ENCODE measurements at regions not wholly inside any gene's neighbourhood (a gene's known extent, or its start where the extent isn't known, plus 50 kb on each side); places are given as distances from the start of the nearest gene placed in this dataset.
"Not testable (repeated sequence)": the region's sequence is repeated elsewhere in the genome, so short reads cannot be mapped to it uniquely, and the experiment has no call there.

DNA sequence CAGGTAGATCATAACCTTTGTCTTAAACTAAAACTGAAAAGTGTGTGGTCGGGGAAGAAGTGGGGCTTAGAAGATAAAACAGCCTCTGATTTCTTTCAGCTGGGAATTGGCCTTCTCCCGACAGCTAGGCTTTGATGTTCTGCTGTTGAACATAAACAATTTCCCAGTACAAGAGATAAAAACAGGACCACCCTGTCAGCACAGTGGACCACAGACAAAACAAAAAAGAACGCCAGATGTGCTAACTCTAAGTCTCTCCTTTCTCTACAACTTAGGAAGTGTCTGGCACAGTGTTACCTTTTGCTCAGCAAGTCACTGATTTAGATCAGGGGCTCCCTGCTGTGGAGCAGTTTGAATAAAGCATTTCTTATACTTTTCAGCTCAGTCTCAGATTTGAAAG, 87.5 kb upstream of the UXT start:
- DNase-seq (ENCODE audit: low read depth, low spot score), result no peak
- TF ChIP-seq FOXP2 (optimal IDR thresholded peaks at IDR 0.05; ENCODE audit: control extremely low read depth, extremely low read length, insufficient read depth) (no peak), EZH2 (IDR thresholded peaks at IDR 0.05) (no peak), POLR2AphosphoS5 (IDR thresholded peaks at IDR 0.05; ENCODE audit: borderline replicate concordance, low read depth, low read length) (no peak)
- Histone ChIP-seq H3K4me3 (no peak overlapping the region), H3K9ac (ENCODE audit: insufficient read length) (no peak overlapping the region), H3K27ac (no peak overlapping the region), H3K36me3 (ENCODE audit: insufficient read depth, low read length) (no peaks in the 10 kb centered on the region), H3K9me3 (ENCODE audit: low read depth, low read length) (no peaks in the 10 kb centered on the region)

DNA sequence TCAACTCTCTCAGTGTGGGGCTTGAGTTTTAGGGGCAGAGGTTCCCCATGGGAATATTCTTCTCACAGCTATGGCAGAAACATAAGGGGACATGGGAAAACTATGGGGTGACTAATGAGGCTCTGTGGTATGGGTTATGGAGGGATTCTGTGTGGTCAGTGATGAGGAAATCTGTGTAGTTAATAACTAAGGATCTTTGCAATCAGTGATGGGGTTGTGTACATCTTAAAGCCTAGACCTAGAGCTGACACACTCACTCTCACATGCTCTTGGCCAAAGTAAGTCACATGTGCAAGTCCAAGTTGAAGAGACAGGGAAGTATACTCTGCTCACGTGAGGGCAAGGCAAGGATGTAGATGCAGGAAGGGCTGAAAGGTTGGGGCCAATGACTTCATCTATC, 86.4 kb upstream of the UXT start:
- no peaks in the 10 kb centered on the region for H3K9me3 ChIP-seq (ENCODE audit: low read depth, low read length)
- no peak overlapping the region for H3K27ac ChIP-seq
- DNase-seq (ENCODE audit: low read depth, low spot score), result no peak
- TF ChIP-seq EZH2 (IDR thresholded peaks at IDR 0.05) (no peak), FOXP2 (optimal IDR thresholded peaks at IDR 0.05; ENCODE audit: control extremely low read depth, extremely low read length, insufficient read depth) (no peak), POLR2AphosphoS5 (IDR thresholded peaks at IDR 0.05; ENCODE audit: borderline replicate concordance, low read depth, low read length) (no peak)
- no peak overlapping the region for H3K9ac ChIP-seq (ENCODE audit: insufficient read length)
- no peaks in the 10 kb centered on the region for H3K36me3 ChIP-seq (ENCODE audit: insufficient read depth, low read length)
- H3K4me3 ChIP-seq, result no peak overlapping the region

DNA sequence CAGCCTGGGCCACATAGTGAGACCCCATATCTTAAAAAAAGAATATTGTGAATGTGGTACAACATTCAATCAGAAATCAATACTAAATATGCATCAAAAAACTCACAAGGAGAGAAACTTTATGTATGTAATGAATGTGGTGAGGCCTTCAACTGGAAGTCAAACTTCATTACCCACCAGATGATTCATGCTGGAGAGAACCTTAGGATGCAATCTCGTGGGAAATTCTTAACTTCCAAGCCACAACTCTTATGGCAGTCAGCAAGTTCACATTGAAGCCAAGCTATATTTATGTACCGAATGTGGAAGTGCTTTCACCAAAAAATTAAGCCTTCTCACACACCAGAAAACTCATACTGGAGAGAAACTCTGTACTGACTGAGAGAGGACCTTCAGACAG, 84.5 kb upstream of the UXT start:
- H3K4me3 ChIP-seq, result no peak overlapping the region
- no peak for DNase-seq (ENCODE audit: low read depth, low spot score)
- TF ChIP-seq EZH2 (IDR thresholded peaks at IDR 0.05) (no peak), POLR2AphosphoS5 (IDR thresholded peaks at IDR 0.05; ENCODE audit: borderline replicate concordance, low read depth, low read length) (no peak), FOXP2 (optimal IDR thresholded peaks at IDR 0.05; ENCODE audit: control extremely low read depth, extremely low read length, insufficient read depth) (no peak)

DNA sequence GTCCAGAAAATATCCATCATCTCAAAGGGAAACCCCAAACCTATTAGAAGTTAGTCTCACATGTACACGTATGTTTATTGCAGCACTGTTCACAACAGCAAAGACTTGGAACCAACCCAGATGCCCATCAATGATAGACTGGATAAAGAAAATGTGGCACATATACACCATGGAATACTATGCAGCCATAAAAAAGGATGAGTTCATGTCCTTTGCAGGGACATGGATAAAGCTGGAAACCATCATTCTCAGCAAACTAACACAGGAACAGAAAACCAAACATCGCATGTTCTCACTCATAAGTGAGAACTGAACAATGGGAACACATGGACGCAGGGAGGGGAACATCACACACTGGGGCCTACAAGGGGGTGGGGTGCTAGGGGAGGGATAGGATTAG, 79.9 kb upstream of the UXT start:
- H3K4me3 ChIP-seq; H3K9ac ChIP-seq (ENCODE audit: insufficient read length); H3K27ac ChIP-seq; H3K9me3 ChIP-seq (ENCODE audit: low read depth, low read length); H3K36me3 ChIP-seq (ENCODE audit: insufficient read depth, low read length); DNase-seq (ENCODE audit: low read depth, low spot score): not testable (repeated sequence)

More for the DNA sequence above, 84.5 kb upstream of the UXT start:
- H3K9me3 ChIP-seq (ENCODE audit: low read depth, low read length), result no peaks in the 10 kb centered on the region
- H3K36me3 ChIP-seq (ENCODE audit: insufficient read depth, low read length), result no peaks in the 10 kb centered on the region
- H3K9ac ChIP-seq (ENCODE audit: insufficient read length), result no peak overlapping the region
- H3K27ac ChIP-seq, result 0 out of 2 replicates have a peak overlapping the region, but pooled peaks have one; percentile 52

DNA sequence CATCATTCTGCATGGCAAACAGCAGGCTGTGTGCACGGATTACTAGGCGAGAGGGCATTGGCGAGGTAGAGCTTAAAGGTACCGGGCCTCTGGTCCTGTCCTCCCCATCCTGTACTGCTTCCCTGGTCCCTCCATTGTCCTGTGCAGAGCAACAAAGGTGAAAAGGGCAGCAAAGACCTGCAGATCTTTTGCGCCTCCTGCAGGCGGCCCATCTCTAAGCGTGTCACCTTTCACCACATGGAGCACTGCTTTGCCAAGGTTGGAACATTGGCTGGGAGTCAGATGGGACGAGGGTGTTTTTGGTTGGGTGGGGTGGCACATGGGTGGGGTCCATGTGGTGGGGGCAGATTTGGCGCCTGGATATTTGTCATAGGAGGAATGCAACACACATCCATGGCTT, 64.7 kb upstream of the UXT start:
- Histone ChIP-seq H3K36me3 (ENCODE audit: insufficient read depth, low read length) (no peaks in the 10 kb centered on the region), H3K4me3 (no peak overlapping the region), H3K9ac (ENCODE audit: insufficient read length) (no peak overlapping the region), H3K27ac (no peak overlapping the region), H3K9me3 (ENCODE audit: low read depth, low read length) (no peaks in the 10 kb centered on the region)
- DNase-seq (ENCODE audit: low read depth, low spot score), result no peak
- TF ChIP-seq POLR2AphosphoS5 (IDR thresholded peaks at IDR 0.05; ENCODE audit: borderline replicate concordance, low read depth, low read length), result no peak
- no peak for TF ChIP-seq EZH2 (IDR thresholded peaks at IDR 0.05)
- no peak for TF ChIP-seq FOXP2 (optimal IDR thresholded peaks at IDR 0.05; ENCODE audit: control extremely low read depth, extremely low read length, insufficient read depth)

DNA sequence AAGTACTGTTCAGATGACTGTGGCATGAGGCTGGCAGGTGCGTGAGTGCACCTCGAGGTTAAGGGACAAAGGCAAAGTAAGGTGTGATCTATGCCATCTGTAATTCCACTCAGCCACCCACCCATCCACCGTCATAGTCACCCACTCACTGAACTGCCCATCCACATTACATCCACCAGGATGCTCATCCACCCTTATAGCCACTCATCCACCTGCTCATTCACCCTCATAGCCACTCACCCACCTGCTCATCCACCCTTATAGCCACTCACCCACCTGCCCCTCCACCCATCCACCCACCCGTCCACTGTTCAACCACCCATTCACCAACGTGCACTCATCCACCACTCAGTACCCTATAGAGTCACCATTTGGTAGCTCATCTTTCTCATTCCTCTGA, 64.1 kb upstream of the UXT start:
- H3K36me3 ChIP-seq (ENCODE audit: insufficient read depth, low read length), result no peaks in the 10 kb centered on the region
- no peak overlapping the region for H3K9ac ChIP-seq (ENCODE audit: insufficient read length)
- no peaks in the 10 kb centered on the region for H3K9me3 ChIP-seq (ENCODE audit: low read depth, low read length)
- no peak for TF ChIP-seq FOXP2 (optimal IDR thresholded peaks at IDR 0.05; ENCODE audit: control extremely low read depth, extremely low read length, insufficient read depth)
- no peak for TF ChIP-seq EZH2 (IDR thresholded peaks at IDR 0.05)
- no peak for TF ChIP-seq POLR2AphosphoS5 (IDR thresholded peaks at IDR 0.05; ENCODE audit: borderline replicate concordance, low read depth, low read length)
- no peak overlapping the region for H3K27ac ChIP-seq
- no peak for DNase-seq (ENCODE audit: low read depth, low spot score)
- no peak overlapping the region for H3K4me3 ChIP-seq

DNA sequence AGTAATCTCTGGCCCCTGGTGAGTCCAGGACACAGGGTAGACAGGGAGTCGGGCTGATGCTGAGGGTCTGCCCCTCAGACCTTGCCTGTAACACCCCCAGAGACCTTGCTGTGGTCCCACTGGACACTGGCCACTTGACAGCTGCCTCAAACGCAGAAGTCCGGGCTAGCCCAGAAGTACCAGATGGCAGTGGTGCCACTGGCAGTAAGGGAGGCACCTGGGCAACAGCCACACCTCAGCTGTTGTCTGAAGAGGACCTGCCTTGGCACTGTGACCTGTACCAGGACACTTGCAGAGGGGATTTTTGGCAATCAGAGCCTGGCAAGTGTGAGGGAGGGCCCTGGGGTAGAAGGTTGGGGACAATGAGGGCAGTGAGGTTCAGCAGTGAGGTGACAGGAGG, 63.3 kb upstream of the UXT start:
- H3K9me3 ChIP-seq (ENCODE audit: low read depth, low read length), result no peaks in the 10 kb centered on the region
- TF ChIP-seq POLR2AphosphoS5 (IDR thresholded peaks at IDR 0.05; ENCODE audit: borderline replicate concordance, low read depth, low read length) (no peak), EZH2 (IDR thresholded peaks at IDR 0.05) (no peak), FOXP2 (optimal IDR thresholded peaks at IDR 0.05; ENCODE audit: control extremely low read depth, extremely low read length, insufficient read depth) (no peak)
- no peak for DNase-seq (ENCODE audit: low read depth, low spot score)
- H3K9ac ChIP-seq (ENCODE audit: insufficient read length), result no peak overlapping the region
- no peak overlapping the region for H3K27ac ChIP-seq
- H3K36me3 ChIP-seq (ENCODE audit: insufficient read depth, low read length), result no peaks in the 10 kb centered on the region
- no peak overlapping the region for H3K4me3 ChIP-seq

DNA sequence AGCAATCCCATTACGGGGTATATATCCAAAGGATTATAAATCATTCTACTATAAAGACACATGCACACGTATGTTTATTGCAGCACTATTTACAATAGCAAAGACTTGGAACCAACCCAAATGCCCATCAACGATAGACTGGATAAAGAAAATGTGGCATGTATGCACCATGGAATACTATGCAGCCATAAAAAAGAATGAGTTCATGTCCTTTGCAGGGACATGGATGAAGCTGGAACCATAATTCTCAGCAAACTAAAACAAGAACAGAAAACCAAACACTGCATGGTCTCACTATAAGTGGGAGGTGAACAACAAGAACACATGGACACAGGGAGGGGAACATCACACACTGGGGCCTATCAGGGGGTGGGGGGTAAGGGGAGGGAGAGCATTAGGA, 56.1 kb upstream of the UXT start:
- H3K9ac ChIP-seq (ENCODE audit: insufficient read length); DNase-seq (ENCODE audit: low read depth, low spot score); H3K4me3 ChIP-seq; H3K36me3 ChIP-seq (ENCODE audit: insufficient read depth, low read length); H3K9me3 ChIP-seq (ENCODE audit: low read depth, low read length); H3K27ac ChIP-seq: not testable (repeated sequence)

DNA sequence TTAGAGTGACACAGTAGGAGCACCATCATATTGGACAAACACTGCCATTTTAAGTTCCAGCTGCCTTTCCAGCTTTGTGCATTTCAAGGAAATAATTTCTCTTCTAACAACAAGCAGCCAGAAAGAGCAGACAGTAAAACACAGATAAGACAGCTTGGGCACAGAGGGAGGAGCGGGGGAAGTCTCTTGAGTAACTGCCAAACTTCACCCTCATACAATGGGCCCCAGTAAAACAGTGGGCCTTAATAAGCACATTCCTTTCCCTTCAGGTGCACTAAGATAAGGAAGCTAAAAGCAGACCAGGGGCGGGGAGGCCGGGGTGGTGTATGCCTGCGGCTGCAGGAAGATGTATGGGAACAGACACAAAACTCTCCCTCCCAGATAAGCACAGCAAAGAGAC, 53.7 kb upstream of the UXT start:
- H3K4me3 ChIP-seq; H3K27ac ChIP-seq; H3K36me3 ChIP-seq (ENCODE audit: insufficient read depth, low read length); H3K9me3 ChIP-seq (ENCODE audit: low read depth, low read length); DNase-seq (ENCODE audit: low read depth, low spot score); H3K9ac ChIP-seq (ENCODE audit: insufficient read length): not testable (repeated sequence)

DNA sequence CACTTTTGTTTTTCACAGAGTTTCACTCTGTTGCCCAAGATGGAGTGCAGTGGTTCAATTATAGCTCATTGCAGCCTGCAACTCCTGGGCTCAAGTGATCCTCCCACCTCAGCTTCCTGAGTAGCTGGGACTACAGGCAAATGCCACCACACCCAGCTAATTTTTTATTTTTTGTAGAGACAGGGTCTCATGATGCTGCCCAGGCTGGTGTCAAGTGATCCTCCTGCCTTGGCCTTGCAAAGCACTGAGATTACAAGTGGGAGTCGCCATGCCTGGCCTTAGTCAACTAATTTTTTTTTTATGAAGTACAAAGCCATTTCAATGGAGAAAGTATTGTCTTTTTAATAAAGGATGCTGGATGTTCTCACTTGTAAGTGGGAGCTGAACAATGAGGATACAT, 51.3 kb upstream of the UXT start:
- DNase-seq (ENCODE audit: low read depth, low spot score), result no peak
- Histone ChIP-seq H3K36me3 (ENCODE audit: insufficient read depth, low read length) (no peaks in the 10 kb centered on the region), H3K27ac (no peak overlapping the region), H3K9ac (ENCODE audit: insufficient read length) (no peak overlapping the region), H3K4me3 (no peak overlapping the region), H3K9me3 (ENCODE audit: low read depth, low read length) (no peaks in the 10 kb centered on the region)
- TF ChIP-seq POLR2AphosphoS5 (IDR thresholded peaks at IDR 0.05; ENCODE audit: borderline replicate concordance, low read depth, low read length) (no peak), FOXP2 (optimal IDR thresholded peaks at IDR 0.05; ENCODE audit: control extremely low read depth, extremely low read length, insufficient read depth) (no peak), EZH2 (IDR thresholded peaks at IDR 0.05) (no peak)
